GM19043 (cell line): ENCODE measurements at regions not wholly inside any gene's neighbourhood (a gene's known extent, or its start where the extent isn't known, plus 50 kb on each side); places are given as distances from the start of the nearest gene placed in this dataset.

ENCODE experiments used
- ATAC-seq: cut with Tn5 transposase; IDR thresholded peaks from one replicate; pipeline ENCODE4 v1.9.1; 2021; ENCODE audit warnings: low read depth; ENCODE audit not compliant: unreplicated experiment

GRCh38 chr21:27173053-27173452, 206.2 kb upstream of the ADAMTS5 start:
- no peak for ATAC-seq

- no peak for ATAC-seq
Observed at GRCh38 chr21:27171707-27172106, 204.8 kb upstream of the ADAMTS5 start.

DNA sequence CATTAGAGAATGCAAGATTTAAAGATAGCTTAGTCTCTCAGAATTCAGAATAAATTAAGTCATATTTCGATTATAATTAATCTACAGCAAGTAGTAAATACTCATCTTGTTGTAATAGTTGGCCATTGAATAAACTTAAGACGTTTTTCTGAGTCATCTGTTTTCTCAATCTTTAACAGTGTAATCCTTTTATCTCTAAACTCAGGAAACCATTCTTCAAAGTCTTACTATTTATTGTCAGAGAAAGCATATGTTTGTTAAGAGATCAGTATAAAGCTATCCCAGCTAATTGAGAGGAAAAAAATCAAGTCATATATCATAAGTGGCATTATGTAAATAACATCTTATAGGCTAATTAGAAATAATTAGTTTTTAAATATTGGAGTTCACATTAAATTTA, 201.2 kb upstream of the ADAMTS5 start:
- ATAC-seq: no peak

GRCh38 chr21:27164208-27165177, 197.6 kb upstream of the ADAMTS5 start:
- no peak for ATAC-seq

DNA sequence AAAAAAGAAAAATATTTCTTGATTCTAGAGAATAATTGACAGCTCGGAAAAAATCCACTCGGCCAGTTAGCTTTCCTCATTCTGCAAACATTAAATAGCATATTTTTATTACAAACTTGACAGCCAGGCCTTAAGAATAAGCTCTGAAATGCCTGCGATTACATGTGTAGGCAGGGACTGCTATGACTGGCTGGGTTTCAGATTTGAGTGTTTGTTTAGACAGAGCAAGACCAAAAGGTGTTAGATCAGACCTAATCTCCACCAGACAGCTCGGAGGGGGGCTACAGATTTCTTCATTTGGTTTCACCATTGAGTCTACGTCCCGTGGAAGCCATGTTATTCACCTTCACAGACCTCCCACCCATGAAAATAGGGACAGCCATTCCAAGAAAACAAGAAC, 192.1 kb upstream of the ADAMTS5 start:
- ATAC-seq: no peak

- ATAC-seq: no peak
Observed at GRCh38 chr21:27157097-27157496, 190.2 kb upstream of the ADAMTS5 start.

DNA sequence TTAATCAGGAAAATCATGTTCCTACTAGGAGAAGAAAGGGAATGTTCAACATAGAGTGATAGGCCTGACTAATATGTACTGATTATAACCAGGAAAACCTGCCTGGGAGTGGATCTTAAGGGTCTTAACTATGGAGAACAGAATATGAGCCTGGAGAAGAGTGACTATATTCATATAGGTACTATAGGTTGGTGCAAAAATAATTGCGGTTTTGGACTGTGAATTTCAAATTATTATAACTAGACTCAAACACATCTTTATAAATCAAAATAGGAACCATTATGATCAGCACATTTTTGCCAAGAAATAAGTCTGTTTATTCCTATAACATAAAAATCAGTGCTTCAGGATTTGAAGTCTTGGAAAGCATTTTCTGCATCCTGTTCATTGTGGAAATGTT, 189.8 kb upstream of the ADAMTS5 start:
- no peak for ATAC-seq

DNA sequence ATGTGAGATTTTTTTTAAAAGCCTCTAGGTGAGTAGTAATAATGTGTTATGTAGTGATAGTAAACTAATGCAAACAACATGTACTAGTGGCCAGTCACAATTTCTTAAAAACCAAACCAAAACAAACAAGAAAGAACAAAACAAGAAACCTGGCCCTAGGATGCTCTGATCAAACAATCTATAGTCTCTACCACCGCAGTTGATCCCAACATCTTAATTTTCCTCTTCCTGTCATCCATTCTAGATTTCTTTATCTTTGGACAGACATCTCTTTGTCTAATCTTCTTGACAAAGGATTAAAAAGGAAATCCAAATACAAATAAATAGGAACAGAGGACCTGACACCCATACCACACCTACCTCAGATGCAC, 188.2 kb upstream of the ADAMTS5 start:
- ATAC-seq: no peak

DNA sequence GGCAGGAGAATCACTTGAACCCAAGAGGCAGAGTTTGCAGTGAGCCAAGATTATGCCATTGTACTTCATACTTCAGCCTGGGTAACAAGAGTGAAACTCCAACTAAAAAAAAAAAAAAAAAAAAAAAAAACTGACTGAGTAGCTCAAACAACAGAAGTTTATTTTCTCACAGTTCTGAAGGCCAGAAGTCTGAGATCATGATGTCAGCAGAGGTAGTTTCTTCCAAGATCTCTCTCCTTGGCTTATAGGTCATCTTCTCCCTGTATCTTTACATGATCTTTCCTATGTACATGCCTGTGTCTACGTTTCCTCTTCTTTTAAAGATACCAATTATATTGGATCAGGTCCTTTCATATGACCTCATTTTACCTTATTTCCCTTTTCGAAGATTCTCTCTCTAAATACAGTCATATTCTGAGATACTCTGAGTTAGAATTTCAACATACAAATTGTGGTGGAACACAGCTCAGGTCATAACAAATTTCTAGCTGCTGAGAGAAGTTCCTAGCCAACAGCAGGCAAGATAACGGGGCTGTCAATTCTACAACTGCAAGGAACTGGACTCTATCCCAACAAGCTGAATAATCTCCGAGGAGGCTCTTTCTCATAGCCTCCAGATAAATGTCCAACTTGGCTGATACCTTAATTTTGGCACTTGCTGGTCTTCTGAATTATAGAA, 187.7 kb upstream of the ADAMTS5 start:
- ATAC-seq: no peak

- no peak for ATAC-seq
Observed at GRCh38 chr21:27152996-27153395, 186.1 kb upstream of the ADAMTS5 start.

- no peak for ATAC-seq
Observed at GRCh38 chr21:27149034-27149433, 182.1 kb upstream of the ADAMTS5 start.

DNA sequence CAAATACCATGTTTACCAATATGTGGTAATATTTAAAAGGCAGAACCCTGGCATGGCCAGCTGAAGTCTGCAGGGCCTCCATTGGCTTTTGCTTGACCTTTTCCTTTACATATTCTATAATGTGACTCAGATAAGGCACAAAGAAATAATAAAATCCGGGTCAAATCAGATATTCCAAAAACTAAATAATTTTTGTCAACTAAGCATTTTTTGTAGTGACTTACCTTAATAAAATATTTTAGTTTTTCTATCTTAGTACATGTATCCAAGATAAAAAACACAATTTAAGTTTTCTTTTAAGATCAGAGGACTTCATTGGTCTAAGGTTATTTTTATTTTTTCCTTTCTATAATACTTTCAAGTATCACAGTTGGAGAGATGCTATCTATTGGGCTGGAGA, 179.4 kb upstream of the ADAMTS5 start:
- no peak for ATAC-seq

GRCh38 chr21:27145134-27145798, 178.4 kb upstream of the ADAMTS5 start:
- ATAC-seq: no peak

DNA sequence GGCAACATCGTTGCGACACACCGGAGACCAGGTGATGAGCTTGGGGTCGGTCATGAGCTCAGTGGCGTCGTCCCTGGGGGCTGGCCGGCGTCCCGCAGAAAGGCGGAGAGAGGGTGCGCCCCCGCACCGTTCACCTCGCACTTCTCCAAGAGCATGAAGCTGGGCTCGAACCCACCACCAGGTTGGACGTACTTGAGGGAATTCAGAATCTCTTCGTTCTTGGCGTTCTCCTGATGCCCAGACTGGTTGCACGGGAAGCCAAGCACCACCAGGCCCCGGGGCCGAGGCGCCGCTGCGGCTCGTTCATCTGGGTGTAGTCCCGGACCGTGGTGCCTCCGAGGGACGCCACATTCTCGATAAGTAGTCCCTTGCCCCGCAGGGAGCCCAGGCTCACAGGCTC, 176.6 kb upstream of the ADAMTS5 start:
- no peak for ATAC-seq

- ATAC-seq: no peak
Observed at GRCh38 chr21:27139526-27139925, 172.6 kb upstream of the ADAMTS5 start.

DNA sequence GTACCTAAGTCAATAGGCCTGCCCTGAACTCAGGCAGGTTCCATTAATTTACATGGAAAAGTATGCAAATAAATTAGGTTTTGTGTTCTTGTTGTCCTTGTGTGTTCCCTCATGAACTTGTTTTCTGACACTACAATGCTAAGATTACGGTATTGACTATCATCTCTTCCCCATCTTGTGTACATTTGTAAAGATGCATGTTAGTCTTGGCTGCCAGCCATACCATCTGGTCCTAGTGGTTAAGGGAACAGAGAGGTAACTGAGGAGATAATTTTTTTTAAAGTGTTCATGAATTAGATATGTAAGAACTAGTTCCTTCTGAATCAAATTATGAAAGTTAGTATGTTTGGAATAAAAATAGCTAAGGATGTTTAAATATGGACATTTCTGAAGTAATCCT, 167.6 kb upstream of the ADAMTS5 start:
- ATAC-seq: no peak

- no peak for ATAC-seq
Observed at GRCh38 chr21:27132266-27132665, 165.4 kb upstream of the ADAMTS5 start.

DNA sequence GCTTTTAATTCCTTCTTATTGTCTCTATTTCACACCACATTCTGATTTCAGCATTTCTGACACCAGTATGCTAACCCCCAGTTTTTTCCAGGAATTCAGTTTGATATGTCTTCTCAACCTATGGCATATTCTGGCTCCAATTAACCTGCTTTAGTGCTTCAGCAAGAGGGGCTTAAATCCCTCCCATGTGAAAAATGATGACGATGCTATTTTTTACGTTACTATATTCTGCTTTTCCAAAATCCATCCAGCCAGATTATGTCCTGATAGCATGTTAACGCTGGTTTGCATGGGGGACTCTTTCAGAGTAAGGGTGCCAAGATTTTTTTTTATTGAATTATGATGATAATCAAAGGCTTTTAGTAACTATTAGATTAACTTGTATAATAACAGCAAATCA, 163.3 kb upstream of the ADAMTS5 start:
- no peak for ATAC-seq

DNA sequence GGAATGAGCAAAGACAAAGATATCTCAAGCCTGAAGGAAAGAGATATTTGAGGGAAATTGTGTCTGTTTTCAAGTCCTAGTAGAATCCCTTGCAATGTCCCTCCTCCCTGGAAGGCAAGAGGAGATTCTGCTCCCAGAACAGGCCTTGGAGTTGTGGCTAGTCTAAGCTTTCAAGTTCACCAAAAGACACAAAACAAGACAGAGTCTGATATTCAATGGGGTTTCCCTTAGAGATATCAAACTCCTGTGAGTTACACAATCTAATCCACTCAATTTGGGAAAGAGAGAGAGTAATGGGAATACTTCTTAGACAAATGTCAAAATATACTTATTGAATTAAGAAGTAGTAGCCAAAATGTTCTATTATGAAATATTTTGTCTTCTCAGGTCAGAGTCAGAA, 162.8 kb upstream of the ADAMTS5 start:
- ATAC-seq: no peak

DNA sequence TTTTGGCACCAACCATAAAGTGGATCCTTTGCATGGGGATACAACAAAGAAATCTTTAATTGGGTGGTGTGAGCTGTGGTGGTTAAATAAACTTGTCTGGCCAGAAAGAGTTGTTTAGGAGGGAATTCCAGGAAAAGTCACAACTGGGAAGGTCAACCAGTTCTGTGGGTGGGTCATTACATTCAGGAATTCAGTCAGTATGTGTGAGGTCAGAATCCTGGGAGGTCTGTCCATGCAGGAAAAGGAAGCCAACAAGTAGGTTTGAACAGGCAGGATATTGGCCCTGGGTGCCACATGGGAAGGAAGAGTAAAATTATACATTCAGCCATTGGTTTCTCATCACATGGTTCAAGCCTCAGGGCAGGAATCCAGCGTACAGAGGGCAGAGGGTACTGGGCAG, 162.3 kb upstream of the ADAMTS5 start:
- ATAC-seq: no peak

DNA sequence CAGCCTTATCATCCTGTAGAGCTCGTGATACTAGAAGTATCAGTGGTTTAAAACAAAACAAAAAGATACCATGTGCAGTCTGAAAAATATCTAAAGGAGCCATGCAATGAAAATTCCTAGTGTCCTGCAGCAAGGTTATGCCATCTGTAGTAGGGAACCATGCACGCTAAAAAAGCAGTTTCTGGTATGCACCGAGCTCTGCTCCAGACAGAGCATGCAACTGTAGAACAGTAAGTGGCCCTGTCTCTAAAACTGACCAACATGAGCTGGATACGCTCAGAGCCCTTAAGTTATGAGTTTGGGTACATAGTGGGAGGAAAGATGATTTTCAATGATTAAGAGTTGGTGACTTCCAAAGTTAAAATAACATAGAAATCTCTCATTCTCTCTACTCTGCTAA, 159.3 kb upstream of the ADAMTS5 start:
- ATAC-seq: no peak
